Subcutaneous abdominal adipose tissue (tissue), 5 donors: ENCODE measurements at regions not wholly inside any gene's neighbourhood (a gene's known extent, or its start where the extent isn't known, plus 50 kb on each side); places are given as distances from the start of the nearest gene placed in this dataset.

ENCODE experiments used
- H3K27ac ChIP-seq: one replicate; pipeline ENCODE4 v1.7.0; 2013; ENCODE audit warnings: low read depth, mild to moderate bottlenecking, inconsistent platforms, low read length, moderate library complexity
- H3K27me3 ChIP-seq, 5 donors: one replicate each; pipeline ENCODE4 v1.7.0; 2013; ENCODE audit warnings: low read length in 5 of 5, inconsistent platforms in 1 of 5; ENCODE audit not compliant: control insufficient read depth in 5 of 5, insufficient read depth in 4 of 5
- H3K36me3 ChIP-seq, 5 donors: one replicate each; pipeline ENCODE4 v1.7.0; 2013; ENCODE audit warnings: low read length in 5 of 5; ENCODE audit not compliant: control insufficient read depth in 5 of 5, insufficient read depth in 5 of 5
- H3K4me1 ChIP-seq, 5 donors: one replicate each; pipeline ENCODE4 v1.7.0; 2013; ENCODE audit warnings: low read length in 5 of 5, mild to moderate bottlenecking in 3 of 5, moderate library complexity in 1 of 5; ENCODE audit not compliant: control insufficient read depth in 5 of 5, insufficient read depth in 5 of 5
- H3K4me3 ChIP-seq, 5 donors: one replicate each; pipeline ENCODE4 v1.7.0; 2013; ENCODE audit warnings: low read length in 5 of 5, low read depth in 1 of 5
- H3K9ac ChIP-seq, 5 donors: one replicate each; pipeline ENCODE4 v1.7.0; 2013; ENCODE audit warnings: low read length in 5 of 5, mild to moderate bottlenecking in 4 of 5, moderate library complexity in 3 of 5
- H3K9me3 ChIP-seq, 5 donors: one replicate each; pipeline ENCODE4 v1.7.0; 2013; ENCODE audit warnings: low read length in 5 of 5; ENCODE audit not compliant: control insufficient read depth in 5 of 5
- donor health status: healthy.
- donor health status: healthy.
- donor health status: healthy.
- donor health status: healthy.
- donor health status: healthy.

- Histone ChIP-seq H3K27me3 (peaks cover 0 to 3% (median 0%) of the 10 kb centered on the region in 5 donors), H3K27ac (no peak overlapping the region), H3K9me3 (no peaks in the 10 kb centered on the region), H3K36me3 (no peaks in the 10 kb centered on the region), H3K4me3 (no peak overlapping the region), H3K4me1 (peaks cover 2 to 15% (median 8%) of the 10 kb centered on the region in 5 donors), H3K9ac (no peak overlapping the region)
Observed at GRCh38 chr21:38753557-38753971, 52.2 kb upstream of the ETS2 start.
